GM20000 (cell line): ENCODE measurements at regions not wholly inside any gene's neighbourhood (a gene's known extent, or its start where the extent isn't known, plus 50 kb on each side); places are given as distances from the start of the nearest gene placed in this dataset.

Experiments
- DNase-seq: peaks from one replicate; pipeline ENCODE4 v3.0.0; 2012; ENCODE audit warnings: low spot score
- TF ChIP-seq, protein P1 (sequence below): IDR thresholded peaks from 2 replicates; pipeline ENCODE4 v1.5.1; 2012; ENCODE audit warnings: mild to moderate bottlenecking, control low read depth; ENCODE audit errors: extremely low read depth, missing control alignments

DNA sequence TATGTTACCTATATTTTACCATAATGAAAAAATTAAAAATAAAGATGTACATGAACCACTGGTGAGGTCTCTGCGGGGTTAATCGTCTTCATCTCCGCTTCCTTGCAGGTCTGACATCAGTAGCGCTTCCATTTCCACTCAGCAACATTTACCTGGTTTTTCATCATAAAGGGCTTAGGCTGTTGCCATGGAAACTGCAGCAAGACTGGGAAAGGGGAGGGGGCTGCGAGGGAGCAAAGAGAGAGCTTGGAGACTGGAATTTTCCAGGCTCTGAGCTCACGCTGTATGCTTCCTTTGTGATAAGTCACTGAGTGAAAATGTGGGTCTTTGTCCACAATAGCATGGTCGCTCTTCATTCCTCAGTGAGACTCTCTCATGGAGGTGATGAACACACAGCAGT lies 136.6 kb upstream of the USP29 start:
- DNase-seq, result no peak
- TF ChIP-seq, protein P1, sequence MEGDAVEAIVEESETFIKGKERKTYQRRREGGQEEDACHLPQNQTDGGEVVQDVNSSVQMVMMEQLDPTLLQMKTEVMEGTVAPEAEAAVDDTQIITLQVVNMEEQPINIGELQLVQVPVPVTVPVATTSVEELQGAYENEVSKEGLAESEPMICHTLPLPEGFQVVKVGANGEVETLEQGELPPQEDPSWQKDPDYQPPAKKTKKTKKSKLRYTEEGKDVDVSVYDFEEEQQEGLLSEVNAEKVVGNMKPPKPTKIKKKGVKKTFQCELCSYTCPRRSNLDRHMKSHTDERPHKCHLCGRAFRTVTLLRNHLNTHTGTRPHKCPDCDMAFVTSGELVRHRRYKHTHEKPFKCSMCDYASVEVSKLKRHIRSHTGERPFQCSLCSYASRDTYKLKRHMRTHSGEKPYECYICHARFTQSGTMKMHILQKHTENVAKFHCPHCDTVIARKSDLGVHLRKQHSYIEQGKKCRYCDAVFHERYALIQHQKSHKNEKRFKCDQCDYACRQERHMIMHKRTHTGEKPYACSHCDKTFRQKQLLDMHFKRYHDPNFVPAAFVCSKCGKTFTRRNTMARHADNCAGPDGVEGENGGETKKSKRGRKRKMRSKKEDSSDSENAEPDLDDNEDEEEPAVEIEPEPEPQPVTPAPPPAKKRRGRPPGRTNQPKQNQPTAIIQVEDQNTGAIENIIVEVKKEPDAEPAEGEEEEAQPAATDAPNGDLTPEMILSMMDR, result no peak

DNA sequence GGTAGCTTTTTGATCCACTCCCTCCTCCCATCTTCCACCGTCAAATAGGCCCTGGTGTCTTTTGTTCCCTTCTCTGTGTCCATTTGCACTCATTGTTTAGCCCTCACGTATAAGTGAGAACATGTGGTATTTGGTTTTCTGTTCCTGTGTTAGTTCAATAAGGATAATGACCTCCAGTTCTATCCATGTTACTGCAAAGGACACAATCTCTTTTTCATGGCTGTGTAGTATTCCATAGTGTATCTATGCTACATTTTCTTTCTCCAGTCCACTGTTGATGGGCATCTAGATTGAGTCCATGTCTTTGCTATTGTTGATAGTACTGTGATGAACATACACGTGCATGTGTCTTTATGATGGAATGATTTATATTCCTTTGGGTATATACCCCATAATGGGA lies 136.0 kb upstream of the USP29 start:
- TF ChIP-seq, protein P1, result no peak
- DNase-seq, result no peak

DNA sequence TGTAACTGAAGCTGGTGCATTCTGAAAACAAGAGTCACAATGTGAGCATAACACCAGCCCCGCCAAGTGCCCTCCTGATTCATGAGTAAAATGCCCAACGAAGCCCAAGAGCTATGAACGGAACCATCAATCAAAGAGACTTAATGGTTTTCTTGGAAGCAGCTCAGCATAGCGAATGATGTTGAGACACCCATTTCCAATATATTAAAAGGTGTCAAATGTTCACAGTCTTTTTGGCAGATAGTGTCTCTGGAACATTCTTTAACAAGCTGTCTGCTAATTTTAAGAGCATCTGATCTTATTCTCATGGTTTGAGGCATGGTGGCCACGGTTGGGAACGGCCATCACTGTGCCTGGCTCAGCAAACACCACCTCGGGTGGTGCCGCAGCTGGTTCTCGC lies 133.4 kb upstream of the USP29 start:
- TF ChIP-seq, protein P1, result no peak
- DNase-seq, result no peak

DNA sequence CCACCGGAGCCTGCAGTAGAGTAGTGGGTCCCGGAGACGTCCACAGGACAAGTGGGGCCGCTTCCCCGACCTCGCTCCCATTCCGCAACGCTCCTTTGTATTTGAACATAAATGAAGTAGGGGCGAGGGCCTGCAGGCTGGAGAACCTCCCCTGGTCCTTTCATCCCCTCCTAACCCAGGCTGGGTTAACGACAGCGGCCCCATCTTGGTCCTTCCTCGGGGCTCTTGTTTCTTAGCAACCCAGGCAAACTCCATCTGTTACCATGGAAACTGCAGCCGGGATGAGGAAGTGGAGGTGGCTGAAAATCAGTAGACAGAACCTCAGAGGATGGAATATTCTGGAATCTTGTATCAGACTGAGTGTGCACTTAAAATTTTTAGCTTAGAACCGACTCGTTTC lies 132.6 kb upstream of the USP29 start:
- TF ChIP-seq, protein P1, result no peak
- DNase-seq, result no peak

DNA sequence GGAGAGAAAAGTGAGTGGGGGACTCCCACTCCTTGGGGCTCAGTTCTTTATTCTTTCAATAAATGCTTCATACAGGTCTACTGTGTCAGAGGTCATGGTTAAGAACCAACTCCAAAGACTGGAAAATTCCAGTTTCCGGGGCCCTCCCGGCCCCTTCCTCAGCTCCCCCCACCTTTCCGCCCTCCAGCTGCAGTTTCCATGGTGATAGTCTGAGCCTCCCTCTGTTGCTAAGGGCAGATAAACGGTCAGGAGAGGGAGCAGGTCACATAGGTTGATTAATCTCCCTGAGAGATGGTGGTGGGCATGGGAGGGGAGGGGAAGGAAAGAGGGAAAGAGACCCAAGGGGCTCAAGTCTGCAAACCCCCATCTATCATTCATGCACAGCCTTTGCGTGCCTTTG lies 131.5 kb upstream of the USP29 start:
- TF ChIP-seq, protein P1, result no peak
- no peak for DNase-seq

DNA sequence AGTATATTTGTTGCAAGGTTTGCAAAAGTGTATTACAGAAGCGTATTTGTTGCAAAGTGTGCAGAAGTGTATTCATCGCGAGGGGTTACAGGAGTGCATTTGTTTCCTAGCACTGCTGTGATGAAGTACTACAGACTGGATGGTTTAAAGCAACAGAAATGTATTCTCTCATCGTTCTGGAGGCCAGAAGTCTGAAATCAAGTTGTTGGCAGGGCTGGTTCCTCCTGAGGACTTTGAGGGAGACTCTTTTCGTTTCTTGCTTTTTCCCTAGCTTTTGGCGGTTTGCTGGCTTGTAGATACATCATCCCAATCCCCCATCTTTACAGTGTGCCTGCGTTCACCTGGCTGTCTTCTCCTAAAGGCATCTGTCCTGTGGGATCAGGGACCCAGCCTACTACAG lies 127.9 kb upstream of the USP29 start:
- DNase-seq, result no peak

DNA sequence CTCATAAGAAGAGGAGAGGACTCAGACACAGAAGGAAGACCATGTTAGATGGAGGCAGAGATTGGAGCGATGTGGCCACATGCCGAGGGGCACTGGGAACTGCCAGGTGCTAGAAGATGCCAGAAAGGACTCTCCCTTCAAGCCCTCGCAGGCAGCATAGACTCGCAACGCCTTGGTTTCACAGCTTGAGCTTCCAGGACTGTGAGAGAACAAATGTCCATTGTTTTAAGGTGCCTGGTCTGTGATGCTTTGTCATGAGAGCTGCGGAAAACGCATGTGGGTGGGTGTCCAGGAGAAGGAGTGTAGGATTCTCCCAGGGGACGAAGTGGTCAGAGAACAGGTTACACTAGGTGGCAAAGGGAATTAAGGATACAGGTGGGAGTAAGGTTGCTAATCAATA lies 125.9 kb upstream of the USP29 start:
- TF ChIP-seq, protein P1, result no peak

More for the DNA sequence above, 127.9 kb upstream of the USP29 start:
- TF ChIP-seq, protein P1, result no peak

More for the DNA sequence above, 125.9 kb upstream of the USP29 start:
- DNase-seq, result no peak
